Suprapubic skin (tissue), 4 donors: ENCODE measurements at regions not wholly inside any gene's neighbourhood (a gene's known extent, or its start where the extent isn't known, plus 50 kb on each side); places are given as distances from the start of the nearest gene placed in this dataset.

ENCODE experiments used
- CTCF ChIP-seq, 2 donors: fragments of 200-600 bp in 1 of 2; fragments of 450-650 bp in 1 of 2; sonication (generic) in 1 of 2; IDR thresholded peaks; one replicate each; pipeline ENCODE4 v1.5.1; 2016 to 2019; ENCODE audit warnings: antibody characterized with exemption in 2 of 2, mild to moderate bottlenecking in 1 of 2, moderate library complexity in 1 of 2
- EP300 ChIP-seq: sonication (generic); formaldehyde crosslinking; IDR thresholded peaks from one replicate; pipeline ENCODE4 v1.6.1; 2017; ENCODE audit warnings: antibody characterized with exemption
- POLR2AphosphoS5 ChIP-seq, 3 donors: sonication (generic); formaldehyde crosslinking; IDR thresholded peaks; one replicate each; pipeline ENCODE4 v1.6.1; 2017; ENCODE audit warnings: antibody characterized with exemption in 3 of 3

- TF ChIP-seq EP300 (no peak), CTCF (IDR thresholded peaks at IDR 0.05) (no peak), POLR2AphosphoS5 (IDR thresholded peaks at IDR 0.05) (no peak)
These were observed 102.5 kb upstream of the ST8SIA3 start for GRCh38 chr18:57249883-57250282.
